ENCODE measurements at regions not wholly inside any gene's neighbourhood (a gene's known extent, or its start where the extent isn't known, plus 50 kb on each side); places are given as distances from the start of the nearest gene placed in this dataset.

DNA sequence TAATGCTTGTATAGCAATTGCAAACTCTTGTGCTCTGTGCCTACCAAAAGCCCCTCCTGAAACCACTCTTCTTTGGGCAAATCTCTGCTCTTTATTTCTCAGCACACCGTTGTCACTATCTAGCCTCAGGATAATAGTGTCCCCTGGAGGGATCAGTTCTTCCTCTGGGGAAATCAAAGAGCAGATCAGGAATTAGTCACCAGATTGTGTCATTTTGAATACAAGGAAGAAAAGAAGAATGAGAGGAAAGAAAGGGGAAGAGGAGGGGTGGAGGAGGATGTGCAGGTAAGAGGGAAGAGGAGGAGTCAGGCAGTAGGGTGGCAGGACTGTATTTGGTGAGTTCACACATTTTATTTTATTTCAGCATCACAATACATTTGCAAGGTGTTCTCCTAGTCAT is 256.4 kb downstream of the GRIN2B start:
- TF ChIP-seq, protein P1, sequence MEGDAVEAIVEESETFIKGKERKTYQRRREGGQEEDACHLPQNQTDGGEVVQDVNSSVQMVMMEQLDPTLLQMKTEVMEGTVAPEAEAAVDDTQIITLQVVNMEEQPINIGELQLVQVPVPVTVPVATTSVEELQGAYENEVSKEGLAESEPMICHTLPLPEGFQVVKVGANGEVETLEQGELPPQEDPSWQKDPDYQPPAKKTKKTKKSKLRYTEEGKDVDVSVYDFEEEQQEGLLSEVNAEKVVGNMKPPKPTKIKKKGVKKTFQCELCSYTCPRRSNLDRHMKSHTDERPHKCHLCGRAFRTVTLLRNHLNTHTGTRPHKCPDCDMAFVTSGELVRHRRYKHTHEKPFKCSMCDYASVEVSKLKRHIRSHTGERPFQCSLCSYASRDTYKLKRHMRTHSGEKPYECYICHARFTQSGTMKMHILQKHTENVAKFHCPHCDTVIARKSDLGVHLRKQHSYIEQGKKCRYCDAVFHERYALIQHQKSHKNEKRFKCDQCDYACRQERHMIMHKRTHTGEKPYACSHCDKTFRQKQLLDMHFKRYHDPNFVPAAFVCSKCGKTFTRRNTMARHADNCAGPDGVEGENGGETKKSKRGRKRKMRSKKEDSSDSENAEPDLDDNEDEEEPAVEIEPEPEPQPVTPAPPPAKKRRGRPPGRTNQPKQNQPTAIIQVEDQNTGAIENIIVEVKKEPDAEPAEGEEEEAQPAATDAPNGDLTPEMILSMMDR (IDR thresholded peaks at IDR 0.05), result no peak
- no peak for TF ChIP-seq POLR2A (IDR thresholded peaks at IDR 0.05)
- no peaks in the 10 kb centered on the region for H3K4me1 ChIP-seq (replicated peaks in 1 of 2)

DNA sequence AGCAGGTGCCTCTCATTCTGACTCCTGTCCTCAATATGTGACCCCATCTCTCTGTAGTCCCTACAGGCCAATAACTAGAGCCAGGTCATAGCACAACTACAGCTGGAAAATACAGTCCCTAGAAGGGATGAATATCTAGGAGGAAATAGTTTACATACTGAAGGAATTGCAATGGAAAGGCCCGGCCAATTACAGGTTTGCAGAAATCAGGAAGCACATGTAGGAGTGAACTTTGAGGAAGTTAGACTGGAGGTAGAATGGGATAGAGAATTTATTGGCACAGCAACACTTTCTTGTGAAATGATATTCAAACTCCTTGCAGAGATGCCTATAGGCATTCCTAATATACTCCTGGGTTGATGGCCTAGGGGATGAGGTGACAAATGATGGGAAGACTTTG is 257.3 kb downstream of the GRIN2B start:
- DNase-seq, result no peak
- H3K4me1 ChIP-seq (replicated peaks in 1 of 2), result no peaks in the 10 kb centered on the region

More for the DNA sequence above, 256.4 kb downstream of the GRIN2B start:
- H3K9me3 ChIP-seq (replicated peaks in 1 of 3), result no peaks in the 10 kb centered on the region
- no peak overlapping the region for H3K27ac ChIP-seq
- DNase-seq, result no peak
- 37 to 65% (median 53%) methylated on average over 1 of the region's 1 CpG for WGBS, 4 donors
- no peaks in the 10 kb centered on the region for H3K36me3 ChIP-seq (replicated peaks in 1 of 2)
- no peaks in the 10 kb centered on the region for H3K27me3 ChIP-seq
- intact Hi-C loops (cut with DNase I), result no loop called here
- no peak overlapping the region for H3K4me3 ChIP-seq

DNA sequence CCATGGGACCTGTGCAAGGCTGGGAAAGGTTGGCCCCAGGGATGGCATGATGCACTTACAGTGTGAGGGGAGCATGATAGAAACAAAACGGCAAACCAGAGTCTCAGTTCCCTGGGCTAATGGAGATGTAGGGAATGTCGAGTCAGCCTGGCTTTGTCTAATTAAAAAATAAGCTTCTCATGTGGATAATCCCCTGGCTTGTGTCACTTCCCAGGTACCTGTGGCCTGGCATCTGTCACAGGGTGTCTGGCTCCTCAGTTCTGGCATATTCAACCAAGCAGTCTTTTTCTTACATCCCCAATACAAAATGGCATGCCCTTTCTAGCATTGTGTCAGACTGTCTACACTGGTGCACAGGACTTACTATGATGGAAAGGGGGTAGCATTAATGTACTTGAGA is 261.4 kb downstream of the GRIN2B start:
- Histone ChIP-seq H3K27ac (no peak overlapping the region), H3K4me1 (replicated peaks in 1 of 2) (no peaks in the 10 kb centered on the region), H3K36me3 (replicated peaks in 1 of 2) (no peaks in the 10 kb centered on the region), H3K4me3 (no peak overlapping the region), H3K27me3 (no peaks in the 10 kb centered on the region), H3K9me3 (replicated peaks in 1 of 3) (no peaks in the 10 kb centered on the region)
- WGBS, 4 donors, result 63 to 85% (median 67%) methylated on average over 2 of the region's 2 CpGs
- intact Hi-C loops (cut with DNase I), result no loop called here
- TF ChIP-seq, protein P1 (IDR thresholded peaks at IDR 0.05), result no peak
- no peak for TF ChIP-seq POLR2A (IDR thresholded peaks at IDR 0.05)
- DNase-seq, result no peak

More for the DNA sequence above, 257.3 kb downstream of the GRIN2B start:
- Histone ChIP-seq H3K9me3 (replicated peaks in 1 of 3) (no peaks in the 10 kb centered on the region), H3K27ac (no peak overlapping the region), H3K4me3 (no peak overlapping the region), H3K27me3 (no peaks in the 10 kb centered on the region), H3K36me3 (replicated peaks in 1 of 2) (no peaks in the 10 kb centered on the region)
- WGBS, 4 donors, result 57 to 71% (median 65%) methylated on average over 1 of the region's 1 CpG
- TF ChIP-seq POLR2A (IDR thresholded peaks at IDR 0.05), result no peak
- TF ChIP-seq, protein P1 (IDR thresholded peaks at IDR 0.05), result no peak
- intact Hi-C loops (cut with DNase I), result no loop called here

DNA sequence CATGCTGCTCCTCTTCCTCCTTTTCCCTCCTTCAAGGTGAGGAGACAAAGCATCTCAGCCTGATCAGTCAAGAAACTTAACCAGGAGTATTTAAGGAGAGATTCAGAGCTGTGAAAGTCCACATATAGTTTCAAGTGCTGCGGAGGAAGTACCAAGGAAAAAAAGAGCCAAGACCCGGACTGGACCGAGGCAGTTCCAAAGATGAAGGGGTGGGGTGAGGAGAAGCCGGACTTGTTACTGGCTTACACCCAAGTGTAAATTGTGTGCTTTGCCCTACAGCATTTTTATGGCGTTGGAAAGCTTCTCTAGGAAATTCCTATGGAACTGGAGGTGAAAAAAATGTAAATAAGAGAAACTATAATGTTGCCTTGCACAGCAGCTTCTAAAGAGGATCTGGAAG is 263.1 kb downstream of the GRIN2B start:
- intact Hi-C loops (cut with DNase I), result no loop called here
- Histone ChIP-seq H3K4me1 (replicated peaks in 1 of 2) (no peaks in the 10 kb centered on the region), H3K4me3 (no peak overlapping the region), H3K36me3 (replicated peaks in 1 of 2) (no peaks in the 10 kb centered on the region), H3K27me3 (no peaks in the 10 kb centered on the region), H3K9me3 (replicated peaks in 1 of 3) (no peaks in the 10 kb centered on the region), H3K27ac (no peak overlapping the region)
- TF ChIP-seq, protein P1 (IDR thresholded peaks at IDR 0.05), result no peak
- no peak for TF ChIP-seq POLR2A (IDR thresholded peaks at IDR 0.05)
- WGBS, 4 donors, result 57 to 73% (median 67%) methylated on average over 5 of the region's 5 CpGs
- no peak for DNase-seq
